Upper lobe of left lung (tissue), 4 donors: ENCODE measurements at regions not wholly inside any gene's neighbourhood (a gene's known extent, or its start where the extent isn't known, plus 50 kb on each side); places are given as distances from the start of the nearest gene placed in this dataset.

ENCODE experiments used
- CTCF ChIP-seq, 6 experiments: fragments of 450-650 bp in 4 of 6; fragments of 200-600 bp in 2 of 6; sonication (generic) in 2 of 6; IDR thresholded peaks; one replicate each; pipeline ENCODE4 v1.5.1; 2016 to 2019; ENCODE audit warnings: antibody characterized with exemption in 6 of 6
- POLR2A ChIP-seq, 4 donors: fragments of 450-650 bp; IDR thresholded peaks; one replicate each; pipeline ENCODE4 v1.5.1; 2016 to 2017; ENCODE audit warnings: antibody characterized with exemption in 4 of 4, mild to moderate bottlenecking in 2 of 4

DNA sequence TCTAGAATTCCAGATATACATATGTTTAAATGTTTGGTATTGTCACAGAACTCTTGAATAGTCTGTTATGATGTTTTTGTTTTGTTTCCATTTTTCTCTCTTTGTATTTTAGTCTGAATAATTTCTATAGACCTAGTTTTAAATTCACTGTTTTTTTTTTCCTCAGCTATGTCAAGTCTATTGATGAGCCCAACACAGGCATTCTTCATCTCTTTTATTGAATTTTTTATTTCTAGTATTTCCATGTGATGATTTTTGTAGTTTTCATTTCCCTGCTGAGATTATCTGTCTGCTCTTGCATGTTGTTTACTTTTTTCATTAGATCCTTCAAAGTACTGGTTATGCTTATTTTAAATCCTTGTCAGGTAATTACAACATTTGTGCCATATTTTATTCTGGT lies 254.7 kb downstream of the C1D start:
- TF ChIP-seq CTCF (IDR thresholded peaks at IDR 0.05) = no peak
- TF ChIP-seq POLR2A (IDR thresholded peaks at IDR 0.05) = no peak
